ENCODE measurements at regions not wholly inside any gene's neighbourhood (a gene's known extent, or its start where the extent isn't known, plus 50 kb on each side); places are given as distances from the start of the nearest gene placed in this dataset.

DNA sequence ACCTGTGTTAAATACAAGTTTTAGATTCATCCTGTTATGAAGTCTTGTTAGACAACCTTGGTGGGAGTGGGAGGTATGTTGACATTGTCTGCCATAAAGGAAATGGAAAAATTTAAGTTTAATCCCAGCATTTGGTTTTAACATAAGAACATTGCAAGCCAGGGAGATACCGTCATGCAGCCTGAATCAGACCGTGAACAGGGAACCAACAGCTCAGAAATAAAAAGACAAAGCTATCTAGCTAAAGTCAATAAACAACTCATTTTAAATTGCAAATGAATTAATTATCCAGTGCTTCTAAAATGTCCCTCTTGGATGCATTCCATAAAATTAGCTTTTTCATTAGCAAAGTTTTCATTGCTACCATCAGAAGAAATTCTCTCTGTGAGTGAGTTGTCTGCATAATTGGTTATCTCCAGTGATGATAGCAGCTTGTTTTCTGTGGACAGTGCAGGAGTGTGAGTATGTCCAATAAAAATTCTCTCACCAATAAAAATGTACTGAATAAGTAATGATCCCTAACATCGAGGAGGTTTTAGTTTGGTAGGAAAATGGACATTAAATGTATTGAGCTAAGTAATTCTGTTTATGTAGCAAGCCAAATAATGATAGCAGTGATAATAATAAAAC, 170.6 kb upstream of the TMTC4 start:
- no peaks in the 10 kb centered on the region for H3K9me3 ChIP-seq (ENCODE audit: control insufficient read depth, insufficient read depth, low read depth, low read length)
- CTCF ChIA-PET: interaction anchor here (0.6 kb wide), 1 partner anchor 19 kb away, joined by 3 read pairs; no protein-coding TSS in a partner anchor
- TF ChIP-seq ZBTB1 (tag by site-specific recombination; IDR thresholded peaks at IDR 0.05) (no peak), ZNF664 (tag by site-specific recombination; IDR thresholded peaks at IDR 0.05) (no peak), ZNF654 (tag by site-specific recombination; IDR thresholded peaks at IDR 0.05; ENCODE audit: low read depth) (no peak), HOXD13 (CRISPR knock-in tag; IDR thresholded peaks at IDR 0.05; ENCODE audit: borderline replicate concordance) (no peak), ZNF785 (tag by site-specific recombination; IDR thresholded peaks at IDR 0.05) (no peak), KLF9 (tag by site-specific recombination; IDR thresholded peaks at IDR 0.05; ENCODE audit: low read depth) (no peak)
- H3K27ac ChIP-seq (ENCODE audit: extremely low read depth, low read depth, low read length): no peak overlapping the region
- no peaks in the 10 kb centered on the region for H3K4me1 ChIP-seq (ENCODE audit: control insufficient read depth, insufficient read depth, low read length)
- H3K36me3 ChIP-seq (ENCODE audit: control insufficient read depth in 2 of 2, insufficient read depth in 1 of 2, low read length in 2 of 2): no peaks in the 10 kb centered on the region
- POLR2A ChIA-PET: no interaction called here
- H3K4me3 ChIP-seq (ENCODE audit: low read depth, low read length): no peak overlapping the region

DNA sequence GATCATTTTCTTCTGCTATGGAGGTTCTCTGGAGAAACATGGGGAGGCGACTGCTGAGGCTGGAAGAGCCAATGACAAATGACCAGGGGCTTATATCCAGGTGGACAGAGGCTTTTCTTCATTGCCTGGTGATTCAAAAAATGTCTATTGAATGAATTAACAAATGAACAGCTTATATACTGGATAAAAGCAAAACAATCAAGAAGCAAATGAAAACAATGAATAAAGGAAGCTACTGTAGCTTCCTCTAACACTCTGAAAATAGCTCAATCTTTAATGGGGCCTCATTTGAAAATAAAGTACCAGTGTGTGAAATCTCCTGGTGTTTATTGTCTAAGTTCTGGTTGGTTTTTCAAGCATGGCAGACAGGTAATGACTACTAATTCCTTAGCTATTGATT, 167.5 kb upstream of the TMTC4 start:
- POLR2A ChIA-PET: no interaction called here
- H3K27ac ChIP-seq (ENCODE audit: extremely low read depth, low read depth, low read length): no peak overlapping the region
- CTCF ChIA-PET: interaction anchor here (0.7 kb wide), 1 partner anchor 106 kb away, joined by 4 read pairs; no protein-coding TSS in a partner anchor
- H3K36me3 ChIP-seq (ENCODE audit: control insufficient read depth in 2 of 2, insufficient read depth in 1 of 2, low read length in 2 of 2): no peaks in the 10 kb centered on the region
- TF ChIP-seq OVOL3 (tag by site-specific recombination; IDR thresholded peaks at IDR 0.05) (no peak), ZFP69B (tag by site-specific recombination; IDR thresholded peaks at IDR 0.05) (no peak), YY1 (tag by site-specific recombination; IDR thresholded peaks at IDR 0.05) (no peak), MZF1 (tag by site-specific recombination; IDR thresholded peaks at IDR 0.05; ENCODE audit: borderline replicate concordance) (no peak), ZNF311 (tag by site-specific recombination; IDR thresholded peaks at IDR 0.05; ENCODE audit: borderline replicate concordance) (no peak)
- TF ChIP-seq, protein P1, sequence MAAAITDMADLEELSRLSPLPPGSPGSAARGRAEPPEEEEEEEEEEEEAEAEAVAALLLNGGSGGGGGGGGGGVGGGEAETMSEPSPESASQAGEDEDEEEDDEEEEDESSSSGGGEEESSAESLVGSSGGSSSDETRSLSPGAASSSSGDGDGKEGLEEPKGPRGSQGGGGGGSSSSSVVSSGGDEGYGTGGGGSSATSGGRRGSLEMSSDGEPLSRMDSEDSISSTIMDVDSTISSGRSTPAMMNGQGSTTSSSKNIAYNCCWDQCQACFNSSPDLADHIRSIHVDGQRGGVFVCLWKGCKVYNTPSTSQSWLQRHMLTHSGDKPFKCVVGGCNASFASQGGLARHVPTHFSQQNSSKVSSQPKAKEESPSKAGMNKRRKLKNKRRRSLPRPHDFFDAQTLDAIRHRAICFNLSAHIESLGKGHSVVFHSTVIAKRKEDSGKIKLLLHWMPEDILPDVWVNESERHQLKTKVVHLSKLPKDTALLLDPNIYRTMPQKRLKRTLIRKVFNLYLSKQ (tag by site-specific recombination; IDR thresholded peaks at IDR 0.05; ENCODE audit: borderline replicate concordance): no peak
- H3K9me3 ChIP-seq (ENCODE audit: control insufficient read depth, insufficient read depth, low read depth, low read length): no peaks in the 10 kb centered on the region
- no peak overlapping the region for H3K4me3 ChIP-seq (ENCODE audit: low read depth, low read length)
- no peaks in the 10 kb centered on the region for H3K4me1 ChIP-seq (ENCODE audit: control insufficient read depth, insufficient read depth, low read length)

DNA sequence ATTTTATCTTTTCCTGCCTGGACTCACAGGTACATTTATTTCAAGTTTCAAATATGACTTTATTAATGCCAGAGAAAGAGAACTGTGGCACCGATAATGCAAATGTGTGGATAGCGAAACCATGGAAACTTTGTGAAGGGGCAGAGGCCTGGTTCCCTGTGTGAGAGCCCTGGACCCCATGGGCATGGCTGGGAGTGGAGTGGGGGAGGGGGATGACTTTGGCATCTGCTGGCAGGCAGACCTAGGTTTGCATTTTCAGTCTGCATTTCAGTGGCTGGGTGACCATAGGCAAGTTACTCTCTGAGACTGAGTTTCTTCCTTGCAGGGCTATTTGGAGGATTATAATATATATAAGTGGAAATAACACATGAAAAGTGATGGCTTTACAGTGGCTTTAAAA, 163.8 kb upstream of the TMTC4 start:
- CTCF ChIA-PET: interaction anchor here (0.7 kb wide), 1 partner anchor 1900 kb away, joined by 3 read pairs; no protein-coding TSS in a partner anchor

DNA sequence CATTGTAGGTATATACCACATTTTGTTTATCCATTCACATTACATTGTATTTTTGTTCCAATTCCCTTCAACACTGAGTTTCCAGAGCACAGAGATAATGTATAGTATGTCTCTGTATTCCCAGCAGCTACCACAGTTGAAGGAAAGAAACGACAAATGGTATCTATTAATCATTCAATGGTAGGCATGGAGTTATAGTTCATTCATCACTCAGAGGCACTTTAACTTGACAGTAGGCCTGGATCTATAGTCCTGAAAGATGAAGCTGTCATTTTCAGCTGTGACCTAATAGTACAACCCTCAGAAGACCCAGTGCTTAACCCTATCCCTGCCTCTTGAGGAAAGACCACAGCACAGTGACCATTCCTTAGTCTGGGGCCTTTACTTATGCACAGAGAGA, 163.0 kb upstream of the TMTC4 start:
- Histone ChIP-seq H3K9me3 (ENCODE audit: control insufficient read depth, insufficient read depth, low read depth, low read length) (no peaks in the 10 kb centered on the region), H3K4me1 (ENCODE audit: control insufficient read depth, insufficient read depth, low read length) (no peaks in the 10 kb centered on the region), H3K36me3 (ENCODE audit: control insufficient read depth in 2 of 2, insufficient read depth in 1 of 2, low read length in 2 of 2) (no peaks in the 10 kb centered on the region), H3K27ac (ENCODE audit: extremely low read depth, low read depth, low read length) (no peak overlapping the region), H3K4me3 (ENCODE audit: low read depth, low read length) (no peak overlapping the region)
- CTCF ChIA-PET: interaction anchor here (0.7 kb wide), 1 partner anchor 1900 kb away, joined by 3 read pairs; no protein-coding TSS in a partner anchor
- POLR2A ChIA-PET: no interaction called here
- TF ChIP-seq ZNF184 (tag by site-specific recombination; IDR thresholded peaks at IDR 0.05) (no peak), WT1 (tag by site-specific recombination; IDR thresholded peaks at IDR 0.05) (no peak), BCL11B (tag by site-specific recombination; IDR thresholded peaks at IDR 0.05; ENCODE audit: low read depth) (no peak), ZNF600 (tag by site-specific recombination; IDR thresholded peaks at IDR 0.05) (no peak), HOXA7 (CRISPR knock-in tag; IDR thresholded peaks at IDR 0.05; ENCODE audit: borderline replicate concordance) (no peak), GLI2 (tag by site-specific recombination; IDR thresholded peaks at IDR 0.05; ENCODE audit: borderline replicate concordance, low read depth) (no peak), ZBTB21 (tag by site-specific recombination; IDR thresholded peaks at IDR 0.05) (no peak)
- TF ChIP-seq, protein P2, sequence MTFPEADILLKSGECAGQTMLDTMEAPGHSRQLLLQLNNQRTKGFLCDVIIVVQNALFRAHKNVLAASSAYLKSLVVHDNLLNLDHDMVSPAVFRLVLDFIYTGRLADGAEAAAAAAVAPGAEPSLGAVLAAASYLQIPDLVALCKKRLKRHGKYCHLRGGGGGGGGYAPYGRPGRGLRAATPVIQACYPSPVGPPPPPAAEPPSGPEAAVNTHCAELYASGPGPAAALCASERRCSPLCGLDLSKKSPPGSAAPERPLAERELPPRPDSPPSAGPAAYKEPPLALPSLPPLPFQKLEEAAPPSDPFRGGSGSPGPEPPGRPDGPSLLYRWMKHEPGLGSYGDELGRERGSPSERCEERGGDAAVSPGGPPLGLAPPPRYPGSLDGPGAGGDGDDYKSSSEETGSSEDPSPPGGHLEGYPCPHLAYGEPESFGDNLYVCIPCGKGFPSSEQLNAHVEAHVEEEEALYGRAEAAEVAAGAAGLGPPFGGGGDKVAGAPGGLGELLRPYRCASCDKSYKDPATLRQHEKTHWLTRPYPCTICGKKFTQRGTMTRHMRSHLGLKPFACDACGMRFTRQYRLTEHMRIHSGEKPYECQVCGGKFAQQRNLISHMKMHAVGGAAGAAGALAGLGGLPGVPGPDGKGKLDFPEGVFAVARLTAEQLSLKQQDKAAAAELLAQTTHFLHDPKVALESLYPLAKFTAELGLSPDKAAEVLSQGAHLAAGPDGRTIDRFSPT (tag by site-specific recombination; IDR thresholded peaks at IDR 0.05): no peak
- TF ChIP-seq, protein P3, sequence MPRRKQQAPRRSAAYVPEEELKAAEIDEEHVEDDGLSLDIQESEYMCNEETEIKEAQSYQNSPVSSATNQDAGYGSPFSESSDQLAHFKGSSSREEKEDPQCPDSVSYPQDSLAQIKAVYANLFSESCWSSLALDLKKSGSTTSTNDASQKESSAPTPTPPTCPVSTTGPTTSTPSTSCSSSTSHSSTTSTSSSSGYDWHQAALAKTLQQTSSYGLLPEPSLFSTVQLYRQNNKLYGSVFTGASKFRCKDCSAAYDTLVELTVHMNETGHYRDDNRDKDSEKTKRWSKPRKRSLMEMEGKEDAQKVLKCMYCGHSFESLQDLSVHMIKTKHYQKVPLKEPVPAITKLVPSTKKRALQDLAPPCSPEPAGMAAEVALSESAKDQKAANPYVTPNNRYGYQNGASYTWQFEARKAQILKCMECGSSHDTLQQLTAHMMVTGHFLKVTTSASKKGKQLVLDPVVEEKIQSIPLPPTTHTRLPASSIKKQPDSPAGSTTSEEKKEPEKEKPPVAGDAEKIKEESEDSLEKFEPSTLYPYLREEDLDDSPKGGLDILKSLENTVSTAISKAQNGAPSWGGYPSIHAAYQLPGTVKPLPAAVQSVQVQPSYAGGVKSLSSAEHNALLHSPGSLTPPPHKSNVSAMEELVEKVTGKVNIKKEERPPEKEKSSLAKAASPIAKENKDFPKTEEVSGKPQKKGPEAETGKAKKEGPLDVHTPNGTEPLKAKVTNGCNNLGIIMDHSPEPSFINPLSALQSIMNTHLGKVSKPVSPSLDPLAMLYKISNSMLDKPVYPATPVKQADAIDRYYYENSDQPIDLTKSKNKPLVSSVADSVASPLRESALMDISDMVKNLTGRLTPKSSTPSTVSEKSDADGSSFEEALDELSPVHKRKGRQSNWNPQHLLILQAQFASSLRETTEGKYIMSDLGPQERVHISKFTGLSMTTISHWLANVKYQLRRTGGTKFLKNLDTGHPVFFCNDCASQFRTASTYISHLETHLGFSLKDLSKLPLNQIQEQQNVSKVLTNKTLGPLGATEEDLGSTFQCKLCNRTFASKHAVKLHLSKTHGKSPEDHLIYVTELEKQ (tag by site-specific recombination; IDR thresholded peaks at IDR 0.05; ENCODE audit: borderline replicate concordance): no peak

More for the DNA sequence above, 163.8 kb upstream of the TMTC4 start:
- Histone ChIP-seq H3K4me3 (ENCODE audit: low read depth, low read length) (no peak overlapping the region), H3K4me1 (ENCODE audit: control insufficient read depth, insufficient read depth, low read length) (no peaks in the 10 kb centered on the region), H3K9me3 (ENCODE audit: control insufficient read depth, insufficient read depth, low read depth, low read length) (no peaks in the 10 kb centered on the region), H3K36me3 (ENCODE audit: control insufficient read depth in 2 of 2, insufficient read depth in 1 of 2, low read length in 2 of 2) (no peaks in the 10 kb centered on the region), H3K27ac (ENCODE audit: extremely low read depth, low read depth, low read length) (no peak overlapping the region)
- POLR2A ChIA-PET: no interaction called here
- no peak for TF ChIP-seq ZNF140 (tag by site-specific recombination; IDR thresholded peaks at IDR 0.05)
- no peak for TF ChIP-seq REPIN1 (tag by site-specific recombination; IDR thresholded peaks at IDR 0.05; ENCODE audit: low read depth)
- no peak for TF ChIP-seq ZNF350 (tag by site-specific recombination; IDR thresholded peaks at IDR 0.05)
